Stimulated activated CD8-positive, alpha-beta memory T cell treated with anti-CD3 and anti-CD28 coated beads, Interleukin-15, amount 100 ng/mL, for 4 hours (primary cell): ENCODE measurements at regions not wholly inside any gene's neighbourhood (a gene's known extent, or its start where the extent isn't known, plus 50 kb on each side); places are given as distances from the start of the nearest gene placed in this dataset.

Experiments used
- DNase-seq, 2 donors: peaks; one replicate each; pipeline ENCODE4 v3.0.0-alpha.2; 2020; ENCODE audit warnings: low read depth in 2 of 2

DNA sequence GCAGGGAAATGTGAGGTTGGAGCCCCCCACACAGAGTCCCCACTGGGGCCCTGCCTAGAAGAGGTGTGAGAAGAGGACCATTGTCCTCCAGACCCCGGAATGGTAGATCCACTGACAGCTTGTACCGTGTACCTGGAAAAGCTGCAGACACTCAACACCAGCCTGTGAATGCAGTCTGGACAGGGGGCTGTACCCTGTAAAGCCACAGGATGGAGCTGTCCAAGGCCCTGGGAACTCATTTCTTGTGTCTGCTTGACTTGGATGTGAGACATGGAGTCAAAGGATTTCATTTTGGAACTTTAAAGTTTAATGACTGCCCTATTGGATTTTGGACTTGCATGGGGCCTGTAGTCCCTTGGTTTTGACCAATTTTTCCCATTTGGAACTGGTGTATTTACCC lies 535.0 kb upstream of the MEF2C start:
- DNase-seq = no peak

DNA sequence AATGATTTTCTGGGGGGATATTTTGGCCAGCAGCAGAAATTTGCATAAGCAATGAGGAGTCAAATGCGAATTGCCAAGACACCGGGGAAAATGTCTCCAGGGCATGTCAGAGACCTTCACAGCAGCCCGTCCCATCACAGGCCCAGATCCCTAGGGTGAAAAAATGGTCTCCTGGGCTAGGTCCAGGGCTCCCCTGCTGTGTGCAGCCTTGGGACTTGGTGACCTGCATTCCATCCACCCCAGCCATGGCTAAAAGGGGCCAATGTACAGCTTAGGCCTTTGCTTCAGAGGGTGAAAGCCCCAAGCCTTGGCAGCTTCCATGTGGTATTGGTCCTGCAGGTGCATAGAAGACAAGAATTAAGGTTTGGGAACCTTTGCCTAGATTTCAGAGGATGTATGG lies 534.5 kb upstream of the MEF2C start:
- no peak for DNase-seq

DNA sequence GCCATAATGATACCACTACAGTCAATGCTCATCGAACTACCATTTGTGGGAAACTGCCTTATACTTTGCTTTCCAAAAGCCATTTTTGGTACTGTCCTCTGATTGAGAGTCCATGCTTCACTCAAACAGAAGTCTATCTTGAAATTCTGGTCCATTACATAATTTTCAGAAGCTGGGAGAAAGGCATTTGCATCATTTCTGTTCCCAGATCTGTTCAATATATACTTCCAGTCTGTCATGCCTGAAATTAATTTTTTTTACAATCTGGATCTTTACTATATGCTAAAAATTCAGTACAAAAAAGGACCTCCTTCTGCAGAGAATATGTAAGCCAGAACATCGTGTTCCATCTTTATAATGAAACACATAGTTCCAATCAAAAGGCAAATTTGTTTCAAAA lies 528.9 kb upstream of the MEF2C start:
- DNase-seq = no peak

DNA sequence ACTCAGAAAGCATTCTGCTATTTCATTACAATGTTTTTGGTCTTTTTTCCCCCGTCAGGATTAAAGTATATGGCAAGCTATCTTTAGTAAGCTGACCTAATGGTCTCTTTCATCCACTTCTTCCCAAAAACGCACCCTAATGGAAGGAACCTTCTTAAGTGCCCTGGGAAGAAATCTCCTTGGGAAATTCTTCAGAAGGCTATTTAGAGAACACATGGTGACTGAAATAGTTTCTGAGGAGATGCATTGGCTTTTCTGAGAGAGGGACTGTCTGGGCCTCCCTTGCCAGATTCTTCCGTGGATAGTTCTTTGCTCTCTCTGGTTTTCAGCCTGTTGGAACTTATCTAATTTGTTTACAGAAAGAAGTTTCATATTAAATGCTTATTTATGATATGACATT lies 524.1 kb upstream of the MEF2C start:
- DNase-seq = no peak

DNA sequence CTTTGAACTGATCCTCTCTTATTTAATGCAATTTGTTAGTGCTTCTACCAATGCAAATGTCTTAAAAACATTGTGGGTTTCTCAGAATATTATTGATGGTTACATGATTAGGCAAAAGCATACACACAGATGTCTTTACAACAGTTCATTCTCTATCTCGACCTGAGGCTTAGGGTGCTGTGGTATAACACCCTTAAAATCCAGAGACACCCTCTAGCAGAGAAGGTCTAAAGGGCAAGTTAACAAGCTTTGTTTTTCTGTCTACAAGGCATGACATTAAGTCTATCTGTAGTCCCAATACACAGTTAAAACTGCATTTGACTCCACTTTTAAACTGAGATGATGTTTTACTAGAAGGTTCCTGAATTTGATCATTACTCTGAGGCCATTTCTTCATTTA lies 518.7 kb upstream of the MEF2C start:
- DNase-seq = no peak

DNA sequence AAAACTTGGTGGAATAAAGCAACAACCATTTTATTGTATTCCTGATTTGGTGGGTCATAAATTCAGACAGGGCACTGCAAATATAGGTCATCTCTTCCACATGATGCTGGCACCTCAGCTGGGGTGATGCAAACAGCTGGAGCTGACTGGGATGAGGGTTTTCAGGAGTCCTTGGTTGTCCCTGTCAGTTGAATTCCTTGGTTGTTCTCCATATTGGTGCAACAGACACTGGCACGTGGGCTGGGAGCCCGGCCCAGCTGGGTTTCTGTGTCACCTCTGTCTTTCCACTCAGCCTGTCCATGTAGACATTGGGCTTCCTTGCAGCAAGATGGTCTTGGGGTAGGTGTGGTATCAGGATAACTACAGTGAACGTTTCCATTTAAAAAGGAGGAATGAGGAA lies 518.0 kb upstream of the MEF2C start:
- DNase-seq = no peak

DNA sequence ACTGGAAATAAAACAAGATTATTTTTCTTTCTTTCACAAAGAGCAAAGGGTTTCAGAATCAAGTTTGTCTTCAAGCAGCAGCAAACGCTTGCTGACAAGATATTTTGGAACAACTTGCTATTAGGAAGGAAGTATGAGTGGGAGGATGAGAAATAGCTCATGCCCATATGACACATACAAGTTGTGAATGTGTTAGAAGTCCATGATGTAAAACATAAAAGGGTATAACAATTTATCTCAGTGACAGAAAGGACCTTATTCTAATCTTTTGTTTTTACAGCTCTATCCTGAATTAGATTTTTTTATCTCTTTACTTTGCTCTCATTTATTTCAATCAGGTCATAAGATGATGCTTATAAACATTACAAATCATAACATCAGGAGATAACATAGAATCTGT lies 516.6 kb upstream of the MEF2C start:
- no peak for DNase-seq

DNA sequence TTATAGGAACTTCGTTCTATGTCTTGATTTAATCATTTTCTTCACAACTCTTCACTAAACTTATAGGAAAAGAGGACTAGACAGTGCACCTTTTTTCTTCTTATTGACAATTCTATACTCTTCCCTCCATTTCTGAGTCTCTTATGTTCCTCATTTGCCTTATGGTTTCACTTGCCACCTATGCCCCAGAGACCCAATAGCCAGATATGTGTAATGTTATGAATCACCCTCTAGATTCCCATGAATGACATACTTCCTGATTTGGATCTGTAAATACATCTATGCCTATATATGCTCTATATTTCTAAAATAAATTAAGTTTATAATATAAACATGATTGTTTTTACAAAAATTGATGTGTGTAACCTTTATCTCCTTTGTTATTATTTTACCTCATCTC lies 514.1 kb upstream of the MEF2C start:
- no peak for DNase-seq

DNA sequence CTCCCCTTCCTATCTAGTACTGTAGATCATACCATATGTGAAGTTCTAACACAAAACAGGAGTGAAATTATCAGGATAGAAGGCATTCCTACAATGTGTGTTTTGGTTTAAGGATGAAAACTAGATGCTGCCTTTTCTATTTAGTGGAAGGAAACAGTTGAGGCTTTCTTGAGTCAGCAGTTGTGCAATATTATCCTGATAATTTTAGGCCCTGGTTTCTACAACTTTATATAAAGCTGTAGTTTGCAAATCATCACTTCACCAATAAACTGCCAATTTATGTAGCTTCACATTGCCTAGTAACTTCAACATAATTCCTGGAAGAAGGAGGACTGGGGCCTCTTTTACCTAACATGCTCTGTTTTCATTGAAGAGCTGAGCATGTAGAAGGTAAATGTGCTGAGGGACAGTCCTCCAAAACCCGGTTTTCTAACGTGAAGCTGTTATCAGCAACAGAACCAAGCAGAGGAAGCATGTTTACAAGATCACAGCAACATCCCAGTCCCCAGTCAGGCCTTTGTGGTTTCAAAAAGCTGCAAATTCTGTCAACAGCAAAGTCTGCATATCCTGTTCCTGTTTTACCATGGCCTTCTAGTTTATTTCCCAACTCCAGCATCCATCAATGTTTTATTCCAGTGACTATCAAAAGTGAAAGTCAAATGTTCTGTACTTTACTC lies 513.4 kb upstream of the MEF2C start:
- DNase-seq = no peak

DNA sequence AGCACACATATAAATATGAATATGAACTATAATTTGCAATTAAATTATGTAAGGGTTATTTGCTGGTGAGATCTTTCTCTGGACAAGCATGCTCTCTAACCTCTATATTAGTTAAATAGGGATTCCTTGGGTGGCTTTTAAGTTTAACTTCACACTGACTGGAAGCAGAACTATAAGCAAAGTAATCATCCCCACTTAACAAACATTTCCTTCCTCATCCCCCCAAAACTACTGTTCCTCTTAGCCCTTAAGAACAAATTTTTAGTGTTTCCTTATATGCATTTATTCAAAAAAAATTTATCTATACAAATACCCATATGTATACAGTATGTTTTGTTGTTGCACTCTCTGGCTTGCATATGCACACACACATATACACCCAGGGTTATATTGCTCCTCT lies 512.1 kb upstream of the MEF2C start:
- DNase-seq = no peak

DNA sequence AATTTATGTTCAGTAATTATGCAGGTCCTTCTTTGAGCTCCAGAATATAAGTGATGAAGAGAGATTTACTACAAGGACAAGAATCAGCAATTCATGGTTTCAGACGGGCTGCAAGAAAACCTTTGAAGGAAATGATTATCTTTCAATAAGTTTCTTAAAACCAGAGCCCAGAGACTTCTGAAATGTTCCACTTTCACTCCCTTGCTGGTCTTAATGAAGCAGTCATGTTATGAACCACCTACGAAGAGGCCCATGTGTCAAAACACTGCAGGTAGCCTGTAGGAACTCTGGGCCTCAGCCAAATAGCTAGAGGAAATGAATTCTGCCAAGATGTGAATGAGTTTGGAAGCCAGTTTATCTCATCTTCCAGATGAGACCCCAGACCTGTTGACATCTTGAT lies 505.9 kb upstream of the MEF2C start:
- no peak for DNase-seq

DNA sequence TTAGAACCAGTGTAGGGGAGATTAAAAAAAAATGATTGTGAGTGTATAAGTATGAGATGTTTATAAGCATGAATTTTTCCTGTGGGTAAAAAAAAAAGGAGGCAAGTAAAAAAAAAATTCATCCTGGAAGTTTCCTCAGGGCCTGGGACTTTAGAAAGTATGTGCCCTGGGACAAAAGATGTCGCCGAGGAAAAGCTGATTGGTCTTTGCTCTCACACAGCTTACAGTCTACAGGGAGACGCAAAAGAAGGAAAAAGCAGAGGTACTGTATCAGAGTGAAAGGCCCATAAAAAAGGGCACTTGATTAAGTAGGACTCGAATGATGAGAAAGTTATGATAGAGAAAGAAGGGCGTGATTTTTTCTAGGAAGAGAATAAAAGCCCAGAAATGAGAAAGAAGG lies 501.4 kb upstream of the MEF2C start:
- no peak for DNase-seq

DNA sequence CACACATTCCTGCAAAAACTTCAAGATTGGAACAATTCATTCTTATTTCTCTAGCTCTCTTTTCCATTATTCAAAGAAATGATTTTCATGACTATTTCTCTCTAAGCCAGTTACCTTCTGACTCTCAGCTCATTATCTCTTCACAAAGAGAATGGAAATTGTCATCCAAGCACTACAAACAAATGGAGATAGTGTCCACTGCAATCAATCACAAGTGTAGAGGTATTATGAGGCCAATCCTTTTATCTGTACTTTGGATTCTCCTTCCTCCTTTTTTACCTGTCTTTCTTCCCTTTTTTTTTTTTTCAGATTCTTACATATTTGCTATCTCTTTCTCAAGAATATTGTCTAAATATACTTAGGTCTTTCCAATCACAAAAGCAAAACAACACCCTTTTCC lies 497.7 kb upstream of the MEF2C start:
- no peak for DNase-seq

DNA sequence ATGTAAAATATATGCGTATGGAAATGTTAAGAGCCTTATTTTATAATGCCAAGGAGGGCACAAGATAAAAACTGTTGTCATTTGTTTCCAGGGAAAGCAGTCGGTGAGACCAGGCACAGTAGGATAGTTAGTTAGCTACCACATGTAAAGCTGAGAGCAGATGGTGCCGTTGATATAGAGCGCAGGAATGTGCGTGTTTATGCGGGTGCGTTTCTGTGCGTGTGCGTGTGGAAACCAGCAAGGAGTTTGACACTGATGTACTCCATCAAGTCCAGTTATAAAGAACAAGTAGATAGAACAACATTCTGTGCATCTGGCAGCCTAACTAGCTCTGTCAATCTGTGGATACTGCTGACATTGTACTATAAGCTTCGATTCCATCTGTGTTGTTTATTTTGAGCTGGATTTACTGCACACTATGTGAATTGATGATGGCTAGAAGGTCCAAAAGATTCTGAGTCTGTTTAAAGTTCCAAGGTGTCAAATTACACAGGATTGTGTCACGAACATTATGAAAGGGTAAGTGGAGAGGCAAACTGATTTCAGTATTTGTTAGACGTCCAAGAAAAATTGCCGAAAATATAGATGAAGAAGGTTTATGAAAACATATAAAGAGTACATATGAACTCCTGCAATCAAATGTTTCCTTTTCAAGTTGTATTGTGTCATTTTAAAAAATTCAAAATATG lies 494.9 kb upstream of the MEF2C start:
- DNase-seq = no peak

DNA sequence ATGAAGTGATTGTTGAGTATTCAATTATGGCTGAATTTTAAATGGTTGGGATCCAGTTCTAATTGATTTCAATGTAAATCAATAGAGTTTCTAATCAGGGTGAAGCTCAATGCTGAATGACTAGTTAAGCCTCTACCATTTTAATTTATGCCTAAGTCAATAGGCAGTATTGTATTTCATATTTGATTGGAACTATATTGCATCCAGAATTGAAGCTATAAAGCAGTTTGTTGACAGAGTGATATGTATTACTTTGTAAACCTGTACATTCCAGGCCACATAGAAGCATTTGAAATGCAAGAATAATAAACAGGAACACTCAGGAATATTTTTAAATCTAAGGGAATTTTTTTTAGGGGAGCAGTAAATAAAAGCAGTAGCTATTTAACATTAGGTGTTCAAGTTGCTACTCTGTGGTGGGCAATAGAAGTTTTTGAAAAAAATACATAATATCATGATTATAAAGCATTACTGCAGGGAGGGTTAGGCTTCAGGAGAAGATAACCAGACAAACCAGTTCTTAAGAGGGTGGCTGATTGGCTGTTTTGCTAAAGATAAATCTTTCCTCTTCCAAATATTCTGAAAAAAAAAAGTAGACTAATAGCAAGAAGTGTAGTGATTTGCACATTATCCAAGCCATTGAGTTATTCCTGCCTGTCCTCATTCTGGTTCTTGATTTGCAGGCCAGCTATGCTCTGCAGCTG lies 492.0 kb upstream of the MEF2C start:
- no peak for DNase-seq

DNA sequence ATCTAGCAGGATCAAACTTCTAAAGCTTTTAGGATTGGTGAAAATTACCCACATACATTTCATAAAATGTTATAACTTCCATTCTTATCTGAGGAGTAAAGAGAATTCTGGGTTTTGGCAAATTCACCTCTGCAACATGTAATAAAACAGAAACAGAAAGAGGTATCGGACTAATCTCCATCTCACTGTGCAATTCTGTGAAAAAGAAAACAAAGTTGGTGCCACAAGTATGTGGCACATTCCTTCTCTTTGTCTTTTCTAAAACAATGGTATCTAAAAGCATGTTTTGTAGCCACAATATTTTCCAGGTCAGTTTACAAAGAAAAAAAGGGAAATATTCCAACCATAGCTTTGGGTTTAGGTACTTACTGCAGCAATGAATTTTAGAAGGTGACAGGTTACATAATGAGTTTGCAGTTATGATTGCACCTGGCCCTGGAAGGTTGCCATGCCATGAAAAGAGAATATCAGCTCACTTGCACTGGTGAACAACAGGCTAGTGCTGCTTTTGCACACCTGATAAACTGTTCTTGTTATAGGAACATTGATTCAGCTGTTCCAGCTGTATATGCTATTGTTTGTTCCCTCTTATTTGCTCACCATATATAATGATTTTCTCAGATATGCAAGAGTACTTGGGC lies 491.3 kb upstream of the MEF2C start:
- DNase-seq = no peak

DNA sequence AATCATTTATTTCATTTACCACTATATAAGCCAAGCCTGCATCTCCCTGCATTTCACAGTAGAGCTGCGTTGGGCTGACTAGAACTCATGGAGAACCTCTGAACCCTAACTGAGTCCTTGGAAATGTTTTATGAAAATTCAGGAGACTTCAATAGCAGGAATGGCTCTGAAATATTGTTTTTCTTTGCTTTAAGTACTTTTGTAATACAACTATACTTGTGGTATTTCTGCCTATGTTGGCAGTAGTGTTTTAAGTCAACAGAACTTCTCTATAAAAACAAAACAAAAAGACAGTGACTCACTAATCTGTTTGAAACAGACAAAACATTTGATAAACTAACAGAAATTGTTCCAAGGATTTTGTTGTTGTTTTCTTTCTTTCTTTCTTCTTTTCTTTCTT lies 489.2 kb upstream of the MEF2C start:
- no peak for DNase-seq

DNA sequence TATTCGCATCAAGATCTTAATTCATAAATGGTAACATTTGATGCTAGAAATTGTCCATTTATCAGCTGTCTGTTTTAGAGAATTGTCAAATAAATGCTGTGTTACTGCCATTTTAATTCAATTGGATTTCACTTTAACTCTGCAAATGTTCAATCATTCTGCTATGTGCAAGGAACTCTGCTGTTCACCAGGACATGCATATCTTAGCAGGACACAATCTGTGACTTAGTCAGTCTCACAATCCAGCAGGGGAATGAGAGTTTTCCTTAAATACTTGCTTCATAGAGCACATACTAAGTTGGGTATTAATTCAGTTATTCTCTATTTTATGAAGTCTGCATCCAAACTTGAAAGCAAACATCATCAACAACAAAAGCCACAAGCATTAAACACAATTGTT lies 488.7 kb upstream of the MEF2C start:
- no peak for DNase-seq

DNA sequence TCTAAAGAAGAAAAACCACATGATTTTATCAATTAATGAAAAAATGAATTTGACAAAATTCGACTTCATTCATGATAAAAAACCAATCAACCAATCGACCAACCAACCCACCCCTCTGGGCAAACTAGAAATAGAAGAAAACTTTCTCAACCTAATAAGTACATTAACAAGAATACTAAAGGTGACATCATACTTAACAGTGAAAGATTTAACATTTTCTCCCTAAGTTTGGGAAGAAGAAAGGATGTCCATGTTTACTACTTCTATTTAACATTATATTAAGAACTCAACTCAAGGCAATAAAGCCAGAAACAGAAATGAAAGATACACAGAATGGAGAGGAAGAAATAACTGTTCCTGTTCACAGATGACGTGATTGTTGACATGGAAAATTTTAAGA lies 476.1 kb upstream of the MEF2C start:
- no peak for DNase-seq

DNA sequence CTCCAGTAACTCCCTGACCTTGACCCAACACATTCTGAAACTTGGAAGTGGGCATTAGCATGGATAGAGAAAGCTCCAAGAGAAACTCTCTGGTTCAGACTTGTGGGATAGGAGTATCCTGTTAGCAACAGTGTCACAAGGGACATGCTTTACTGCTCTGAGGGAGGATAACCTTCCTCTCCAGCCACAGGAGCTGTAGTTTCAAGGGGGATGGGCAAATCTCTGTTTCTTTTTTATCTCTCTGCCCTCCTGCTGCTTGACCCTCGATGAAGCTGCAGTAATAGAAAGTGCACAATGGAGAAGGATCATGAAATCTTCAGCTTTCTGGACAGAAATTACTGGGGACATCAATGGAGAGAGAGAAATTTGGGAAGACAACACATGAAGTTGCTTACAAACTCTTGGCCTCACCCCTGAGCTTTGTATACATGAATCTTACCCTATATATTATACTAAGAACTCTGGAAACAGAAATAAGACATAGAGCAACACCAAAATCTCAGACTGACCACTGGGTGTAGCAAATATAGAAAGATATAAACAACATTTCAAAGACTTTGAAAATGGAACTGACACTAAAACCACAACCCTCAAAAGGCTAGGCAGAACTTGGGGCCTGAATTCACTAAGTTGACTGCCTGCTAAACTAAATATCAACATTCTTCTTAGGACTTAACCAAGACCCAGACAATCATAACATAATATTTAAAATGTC lies 471.0 kb upstream of the MEF2C start:
- no peak for DNase-seq

DNA sequence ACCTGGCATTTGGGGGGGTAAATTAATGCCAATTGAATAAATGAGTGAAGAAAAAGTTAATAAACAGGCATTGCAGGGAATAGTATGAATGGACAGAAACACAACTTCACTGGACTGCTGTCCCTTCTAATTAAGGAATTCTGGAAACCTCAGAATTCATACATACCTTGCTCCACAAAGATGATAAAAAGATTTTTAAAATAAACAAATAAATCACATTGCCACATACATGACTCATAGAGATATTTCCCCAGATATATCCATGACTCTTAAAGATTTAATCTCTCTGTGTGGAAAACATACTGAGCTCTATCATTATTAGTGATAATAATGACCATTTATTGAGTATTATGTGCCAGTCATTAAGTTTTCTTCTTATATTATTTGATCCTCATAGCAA lies 469.0 kb upstream of the MEF2C start:
- no peak for DNase-seq

DNA sequence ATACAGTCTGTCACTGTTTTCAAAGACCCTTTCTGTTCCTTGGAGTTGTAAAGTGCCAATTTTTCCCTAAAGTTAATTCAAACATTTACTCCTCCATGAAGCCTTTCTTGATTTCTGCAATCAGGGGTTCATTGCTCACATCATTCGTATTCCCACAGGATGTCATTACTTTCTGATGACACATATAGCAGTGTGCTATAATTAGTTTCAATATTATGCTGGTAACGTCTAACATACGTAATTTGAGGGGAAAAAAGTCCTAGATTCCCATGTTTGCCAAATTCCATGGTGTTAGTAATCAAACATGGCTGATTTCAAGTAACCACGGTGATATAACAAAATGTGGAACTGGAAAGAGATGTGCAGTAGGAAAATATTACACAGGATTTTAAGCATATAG lies 468.2 kb upstream of the MEF2C start:
- no peak for DNase-seq
